Mesothelial cell of epicardium (in vitro differentiated cells): ENCODE measurements at regions not wholly inside any gene's neighbourhood (a gene's known extent, or its start where the extent isn't known, plus 50 kb on each side); places are given as distances from the start of the nearest gene placed in this dataset.

Source experiments
- DNase-seq, 2 experiments: peaks; one replicate each; pipeline ENCODE4 v3.0.0; 2021; ENCODE audit warnings: low spot score in 2 of 2; ENCODE audit not compliant: unreplicated experiment in 2 of 2
- H3K27ac Mint-ChIP-seq: 2 replicates; pipeline ENCODE4 v1.8.0; 2021; ENCODE audit warnings: mixed read lengths
- H3K27me3 Mint-ChIP-seq: 2 replicates; pipeline ENCODE4 v1.8.0; 2021; ENCODE audit warnings: low read depth, mixed read lengths
- H3K36me3 Mint-ChIP-seq: 2 replicates; pipeline ENCODE4 v1.8.0; 2021; ENCODE audit warnings: mixed read lengths
- H3K4me1 Mint-ChIP-seq: 2 replicates; pipeline ENCODE4 v1.8.0; 2021; ENCODE audit warnings: mixed read lengths
- H3K4me3 Mint-ChIP-seq: 2 replicates; pipeline ENCODE4 v1.8.0; 2021; ENCODE audit warnings: mild to moderate bottlenecking, moderate library complexity, mixed read lengths
- H3K9me3 Mint-ChIP-seq: 2 replicates; pipeline ENCODE4 v1.8.0; 2021; ENCODE audit warnings: mixed read lengths
- CTCF ChIP-seq: fragments of 200-600 bp; sonication (generic); IDR thresholded peaks from one replicate; pipeline ENCODE4 v1.5.0; 2021; ENCODE audit warnings: antibody characterized with exemption; ENCODE audit not compliant: unreplicated experiment

GRCh38 chr15:50823281-50823680 lies 57.8 kb upstream of the SPPL2A start:
- no peak overlapping the region for H3K4me3 Mint-ChIP-seq
- no peak for DNase-seq
- no peaks in the 10 kb centered on the region for H3K36me3 Mint-ChIP-seq
- TF ChIP-seq CTCF: no peak
- H3K4me1 Mint-ChIP-seq: peaks cover 14% of the 10 kb centered on the region
- H3K9me3 Mint-ChIP-seq: peaks cover 6% of the 10 kb centered on the region
- H3K27ac Mint-ChIP-seq: no peak overlapping the region
- H3K27me3 Mint-ChIP-seq: no peaks in the 10 kb centered on the region

- TF ChIP-seq CTCF: no peak
- Mint-ChIP-seq H3K9me3 (peaks cover 6% of the 10 kb centered on the region), H3K4me1 (peaks cover 21% of the 10 kb centered on the region), H3K27ac (no peak overlapping the region), H3K4me3 (no peak overlapping the region), H3K36me3 (no peaks in the 10 kb centered on the region), H3K27me3 (no peaks in the 10 kb centered on the region)
- no peak for DNase-seq
Measured at GRCh38 chr15:50821476-50821875, 56.0 kb upstream of the SPPL2A start.

GRCh38 chr15:50820808-50821382 lies 55.4 kb upstream of the SPPL2A start:
- TF ChIP-seq CTCF: no peak
- no peak overlapping the region for H3K4me3 Mint-ChIP-seq
- peaks cover 9% of the 10 kb centered on the region for H3K9me3 Mint-ChIP-seq

GRCh38 chr15:50819344-50819743 lies 53.8 kb upstream of the SPPL2A start:
- no peaks in the 10 kb centered on the region for H3K36me3 Mint-ChIP-seq
- no peak overlapping the region for H3K4me3 Mint-ChIP-seq
- TF ChIP-seq CTCF: no peak

More at GRCh38 chr15:50820808-50821382, 55.4 kb upstream of the SPPL2A start:
- H3K36me3 Mint-ChIP-seq: no peaks in the 10 kb centered on the region
- H3K27ac Mint-ChIP-seq: no peak overlapping the region
- H3K4me1 Mint-ChIP-seq: peaks cover 23% of the 10 kb centered on the region
- no peaks in the 10 kb centered on the region for H3K27me3 Mint-ChIP-seq
- no peak for DNase-seq

GRCh38 chr15:50815958-50816590 lies 50.6 kb upstream of the SPPL2A start:
- H3K36me3 Mint-ChIP-seq: no peaks in the 10 kb centered on the region
- no peaks in the 10 kb centered on the region for H3K27me3 Mint-ChIP-seq
- peaks cover 3% of the 10 kb centered on the region for H3K9me3 Mint-ChIP-seq
- H3K27ac Mint-ChIP-seq: no peak overlapping the region
- no peak overlapping the region for H3K4me3 Mint-ChIP-seq
- no peak for DNase-seq
- H3K4me1 Mint-ChIP-seq: peaks cover 22% of the 10 kb centered on the region
- TF ChIP-seq CTCF: no peak

More at GRCh38 chr15:50819344-50819743, 53.8 kb upstream of the SPPL2A start:
- peaks cover 9% of the 10 kb centered on the region for H3K9me3 Mint-ChIP-seq
- DNase-seq: no peak
- H3K27me3 Mint-ChIP-seq: no peaks in the 10 kb centered on the region
- peak overlapping the region; percentile 43 for H3K27ac Mint-ChIP-seq
- peaks cover 23% of the 10 kb centered on the region for H3K4me1 Mint-ChIP-seq
